ENCODE measurements at regions not wholly inside any gene's neighbourhood (a gene's known extent, or its start where the extent isn't known, plus 50 kb on each side); places are given as distances from the start of the nearest gene placed in this dataset.

DNA sequence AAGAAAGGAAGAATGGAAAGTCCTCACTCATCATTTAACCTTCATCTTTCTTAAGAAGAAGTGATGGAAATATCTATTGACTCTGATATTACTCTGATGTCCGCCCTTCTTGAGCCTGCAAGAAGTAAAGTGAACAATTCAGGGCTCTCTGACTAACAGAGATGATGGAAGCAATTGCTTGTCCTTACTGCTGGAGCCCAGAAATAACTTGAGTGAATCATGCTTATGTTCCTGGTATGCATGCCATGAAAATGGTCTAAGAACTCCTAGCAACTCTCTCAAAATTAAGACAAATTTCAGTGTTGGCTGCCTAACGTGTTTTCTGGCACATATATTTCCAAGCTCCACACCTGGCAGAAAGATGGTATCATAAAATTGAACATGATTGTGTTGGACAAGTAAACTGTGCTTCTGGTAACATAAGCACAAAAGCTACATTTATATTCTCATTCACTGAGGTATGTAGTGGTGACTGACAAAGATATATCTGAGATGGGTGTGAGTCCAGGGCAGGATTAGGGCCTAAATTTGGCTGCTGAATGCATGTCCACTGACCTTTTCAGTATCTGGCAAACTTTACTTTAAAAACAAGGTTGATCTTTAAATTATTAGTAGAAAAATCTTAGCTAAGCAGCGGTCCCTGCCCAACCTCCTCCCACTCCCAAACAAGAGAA is 109.2 kb upstream of the OTUD4 start:
- no peaks in the 10 kb centered on the region for H3K36me3 ChIP-seq
- intact Hi-C loops (cut with DNase I; ENCODE audit: low total_unique reads), result no loop called here
- no peaks in the 10 kb centered on the region for H3K9me3 ChIP-seq
- no peak for DNase-seq
- H3K27ac ChIP-seq, result no peak overlapping the region
- no peak for TF ChIP-seq POLR2AphosphoS5 (IDR thresholded peaks at IDR 0.05)
- TF ChIP-seq POLR2A (IDR thresholded peaks at IDR 0.05), result no peak
- TF ChIP-seq, protein P1, sequence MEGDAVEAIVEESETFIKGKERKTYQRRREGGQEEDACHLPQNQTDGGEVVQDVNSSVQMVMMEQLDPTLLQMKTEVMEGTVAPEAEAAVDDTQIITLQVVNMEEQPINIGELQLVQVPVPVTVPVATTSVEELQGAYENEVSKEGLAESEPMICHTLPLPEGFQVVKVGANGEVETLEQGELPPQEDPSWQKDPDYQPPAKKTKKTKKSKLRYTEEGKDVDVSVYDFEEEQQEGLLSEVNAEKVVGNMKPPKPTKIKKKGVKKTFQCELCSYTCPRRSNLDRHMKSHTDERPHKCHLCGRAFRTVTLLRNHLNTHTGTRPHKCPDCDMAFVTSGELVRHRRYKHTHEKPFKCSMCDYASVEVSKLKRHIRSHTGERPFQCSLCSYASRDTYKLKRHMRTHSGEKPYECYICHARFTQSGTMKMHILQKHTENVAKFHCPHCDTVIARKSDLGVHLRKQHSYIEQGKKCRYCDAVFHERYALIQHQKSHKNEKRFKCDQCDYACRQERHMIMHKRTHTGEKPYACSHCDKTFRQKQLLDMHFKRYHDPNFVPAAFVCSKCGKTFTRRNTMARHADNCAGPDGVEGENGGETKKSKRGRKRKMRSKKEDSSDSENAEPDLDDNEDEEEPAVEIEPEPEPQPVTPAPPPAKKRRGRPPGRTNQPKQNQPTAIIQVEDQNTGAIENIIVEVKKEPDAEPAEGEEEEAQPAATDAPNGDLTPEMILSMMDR (IDR thresholded peaks at IDR 0.05 in 8 of 11, conservative IDR thresholded peaks at IDR 0.05 in 3 of 11), result no peak
- no peak overlapping the region for H3K4me3 ChIP-seq
- H3K4me1 ChIP-seq, result no peaks in the 10 kb centered on the region
- WGBS, 5 donors, result 66 to 87% (median 81%) methylated on average over 3 of the region's 3 CpGs
- H3K27me3 ChIP-seq (replicated peaks in 1 of 7), result no peaks in the 10 kb centered on the region

DNA sequence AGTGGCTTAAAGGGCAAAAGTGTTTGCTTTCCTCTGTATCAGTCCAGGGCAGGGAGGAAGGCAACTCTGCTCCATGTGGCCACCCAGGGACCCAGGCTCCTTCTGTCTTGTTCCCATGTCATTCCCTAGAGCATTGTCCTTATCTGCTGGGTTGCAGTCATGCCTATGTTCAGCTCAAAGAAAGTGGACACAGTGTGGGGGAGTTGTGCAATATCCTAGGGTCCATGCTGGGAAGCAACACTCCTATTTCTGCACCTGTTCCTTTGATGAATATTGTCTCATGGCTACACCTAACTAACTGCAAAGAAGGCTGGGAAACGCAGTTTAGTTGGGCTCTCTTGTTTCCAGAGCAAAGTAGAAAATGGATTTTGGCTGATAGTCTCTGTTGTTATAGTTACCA is 107.0 kb upstream of the OTUD4 start:
- no peaks in the 10 kb centered on the region for H3K27me3 ChIP-seq (replicated peaks in 1 of 7)
- TF ChIP-seq POLR2AphosphoS5 (IDR thresholded peaks at IDR 0.05) (no peak), POLR2A (IDR thresholded peaks at IDR 0.05) (no peak)
- TF ChIP-seq, protein P1 (IDR thresholded peaks at IDR 0.05 in 8 of 11, conservative IDR thresholded peaks at IDR 0.05 in 3 of 11), result no peak
- H3K4me1 ChIP-seq, result no peaks in the 10 kb centered on the region
- H3K36me3 ChIP-seq, result no peaks in the 10 kb centered on the region
- no peaks in the 10 kb centered on the region for H3K9me3 ChIP-seq
- WGBS, 5 donors, result 83 to 95% (median 91%) methylated on average over 1 of the region's 1 CpG
- no peak overlapping the region for H3K4me3 ChIP-seq
- H3K27ac ChIP-seq, result no peak overlapping the region
- DNase-seq, result no peak
- intact Hi-C loops (cut with DNase I; ENCODE audit: low total_unique reads), result no loop called here

DNA sequence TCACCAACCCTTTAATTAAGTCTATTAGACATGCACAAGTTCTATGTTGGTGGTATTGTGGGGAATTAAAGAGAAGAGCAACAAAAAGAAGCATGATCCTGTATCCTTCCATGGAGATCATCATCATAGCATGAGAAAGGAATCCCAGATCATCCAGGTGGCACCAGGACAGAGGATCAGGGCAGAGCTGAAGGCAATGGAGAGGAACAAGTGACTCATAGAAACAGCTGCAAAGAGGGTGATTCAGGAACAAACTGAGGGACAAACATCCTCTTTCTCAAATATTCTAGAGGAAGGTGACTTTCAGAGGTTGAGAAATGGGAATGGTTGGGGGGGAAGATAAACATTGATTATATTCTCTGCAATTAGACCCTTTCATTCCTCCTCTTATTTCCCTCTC is 105.5 kb upstream of the OTUD4 start:
- H3K4me3 ChIP-seq, result no peak overlapping the region
- H3K27me3 ChIP-seq (replicated peaks in 1 of 7), result no peaks in the 10 kb centered on the region
- no peak for DNase-seq
- H3K4me1 ChIP-seq, result no peaks in the 10 kb centered on the region
- H3K27ac ChIP-seq, result no peak overlapping the region
- TF ChIP-seq POLR2A (IDR thresholded peaks at IDR 0.05) (no peak), POLR2AphosphoS5 (IDR thresholded peaks at IDR 0.05) (no peak)
- TF ChIP-seq, protein P1 (IDR thresholded peaks at IDR 0.05 in 8 of 11, conservative IDR thresholded peaks at IDR 0.05 in 3 of 11), result no peak
- H3K36me3 ChIP-seq, result no peaks in the 10 kb centered on the region
- intact Hi-C loops (cut with DNase I; ENCODE audit: low total_unique reads), result no loop called here
- H3K9me3 ChIP-seq, result no peaks in the 10 kb centered on the region

DNA sequence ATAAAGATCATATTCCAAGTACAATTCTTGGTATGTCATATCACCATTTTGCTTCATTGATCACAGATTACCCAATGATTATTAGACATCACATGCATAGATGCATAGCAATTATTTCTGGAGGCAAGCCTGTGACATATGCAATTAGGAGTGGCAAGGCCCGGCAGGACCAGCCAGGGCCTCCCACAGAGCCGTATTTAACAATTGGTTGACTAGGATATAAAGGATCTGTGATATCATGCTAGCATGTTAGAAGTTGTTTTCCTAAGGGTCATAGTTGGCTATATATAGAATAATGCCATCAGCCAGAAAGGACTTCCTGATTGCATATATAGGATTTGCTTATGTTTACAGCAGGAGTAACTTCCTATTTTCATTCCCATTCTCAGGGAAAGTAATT is 103.5 kb upstream of the OTUD4 start:
- H3K27ac ChIP-seq, result no peak overlapping the region
- H3K4me1 ChIP-seq, result no peaks in the 10 kb centered on the region
- no peaks in the 10 kb centered on the region for H3K27me3 ChIP-seq (replicated peaks in 1 of 7)
- H3K9me3 ChIP-seq, result no peaks in the 10 kb centered on the region
- no peak overlapping the region for H3K4me3 ChIP-seq
- DNase-seq, result no peak
- intact Hi-C loops (cut with DNase I; ENCODE audit: low total_unique reads), result no loop called here
- 72 to 88% (median 77%) methylated on average over 2 of the region's 2 CpGs for WGBS, 5 donors
- no peaks in the 10 kb centered on the region for H3K36me3 ChIP-seq
- TF ChIP-seq POLR2AphosphoS5 (IDR thresholded peaks at IDR 0.05) (no peak), POLR2A (IDR thresholded peaks at IDR 0.05) (no peak)
- TF ChIP-seq, protein P1 (IDR thresholded peaks at IDR 0.05 in 8 of 11, conservative IDR thresholded peaks at IDR 0.05 in 3 of 11), result no peak
